Left lobe of liver (tissue), 2 donors: ENCODE measurements at regions not wholly inside any gene's neighbourhood (a gene's known extent, or its start where the extent isn't known, plus 50 kb on each side); places are given as distances from the start of the nearest gene placed in this dataset.

Experiments
- ATAC-seq: fragments of 200-7000 bp; cut with Tn5 transposase; one replicate; pipeline ENCODE4 v1.9.1; 2020; ENCODE audit warnings: mild to moderate bottlenecking, moderate library complexity
- DNase-seq: peaks from one replicate; pipeline ENCODE4 v3.0.0-alpha.2; 2020; ENCODE audit warnings: low spot score
- donor health status: DM: no; HTN: no; CAD: no; lungs with moderate emphysema.
- donor health status: DM: no; HTN: yes; CAD: no.

DNA sequence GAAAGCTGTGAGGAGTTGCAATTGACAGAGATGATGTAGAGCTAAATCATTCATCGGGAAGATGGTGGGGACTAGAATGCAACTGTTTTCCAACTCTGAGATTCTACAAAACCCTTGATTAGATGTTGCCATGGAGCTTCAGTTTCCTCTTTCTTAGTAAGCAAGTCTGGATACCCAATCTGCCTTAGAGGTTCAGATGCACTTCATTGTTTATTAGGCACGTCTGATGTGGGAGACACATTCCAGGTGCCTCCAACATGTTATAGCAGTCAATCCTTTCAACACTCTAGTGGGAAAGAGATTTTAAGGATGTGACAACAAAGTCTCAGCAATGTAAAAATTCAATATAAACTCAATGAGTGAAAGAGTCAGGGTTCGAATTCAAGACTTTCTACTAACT, 291.3 kb upstream of the PHYHIPL start:
- no peak for DNase-seq
- ATAC-seq, result no peak

DNA sequence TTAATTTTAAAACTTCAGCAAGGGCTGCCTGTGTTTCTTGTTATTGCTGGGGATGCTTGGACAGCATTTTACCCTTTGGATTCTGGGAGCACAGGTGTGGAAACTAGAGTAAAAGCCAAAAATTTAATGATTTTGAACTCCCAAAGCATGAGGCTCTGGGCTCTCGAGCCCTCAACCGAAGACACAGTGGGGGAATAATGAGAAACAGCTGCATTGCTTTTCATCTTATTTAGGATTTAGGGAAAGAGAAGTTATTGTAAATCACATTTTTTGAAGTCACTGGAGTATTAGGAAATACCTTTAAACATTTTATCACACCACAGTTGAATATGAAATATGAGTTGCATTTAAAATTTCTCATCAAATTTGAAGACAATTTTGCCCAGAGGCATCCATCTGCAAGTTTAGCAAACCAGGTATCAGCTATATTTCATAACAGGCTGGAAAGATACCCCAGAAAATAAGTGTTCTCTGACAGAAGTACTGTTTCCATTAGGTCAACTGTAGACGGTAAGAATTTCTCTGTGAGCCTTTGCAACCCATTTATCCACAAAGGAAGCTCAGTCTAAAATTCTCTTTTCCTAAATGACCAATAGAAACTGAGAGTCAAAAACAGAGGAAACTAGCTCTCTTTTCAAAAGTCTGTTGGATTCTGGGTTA, 290.6 kb upstream of the PHYHIPL start:
- no peak for DNase-seq
- no peak for ATAC-seq

DNA sequence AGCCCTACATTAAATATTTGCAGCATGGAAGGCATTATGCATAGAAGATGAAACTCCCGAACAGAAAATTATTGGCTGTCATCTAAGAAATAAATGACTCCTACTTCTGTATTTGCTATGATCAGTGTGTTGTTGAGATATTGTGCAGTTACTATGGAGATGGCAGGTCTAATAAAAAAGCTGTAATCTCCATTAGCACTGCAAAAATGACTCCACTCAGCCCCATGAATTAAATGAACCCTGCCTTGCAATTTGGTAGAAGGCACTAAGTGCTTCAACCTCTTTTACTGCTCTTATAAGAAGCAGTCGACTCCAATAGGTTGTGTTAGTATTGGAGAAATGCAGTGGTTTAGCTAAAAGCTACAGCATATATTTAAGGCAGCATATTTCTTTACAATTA, 290.0 kb upstream of the PHYHIPL start:
- no peak for ATAC-seq
- no peak for DNase-seq

DNA sequence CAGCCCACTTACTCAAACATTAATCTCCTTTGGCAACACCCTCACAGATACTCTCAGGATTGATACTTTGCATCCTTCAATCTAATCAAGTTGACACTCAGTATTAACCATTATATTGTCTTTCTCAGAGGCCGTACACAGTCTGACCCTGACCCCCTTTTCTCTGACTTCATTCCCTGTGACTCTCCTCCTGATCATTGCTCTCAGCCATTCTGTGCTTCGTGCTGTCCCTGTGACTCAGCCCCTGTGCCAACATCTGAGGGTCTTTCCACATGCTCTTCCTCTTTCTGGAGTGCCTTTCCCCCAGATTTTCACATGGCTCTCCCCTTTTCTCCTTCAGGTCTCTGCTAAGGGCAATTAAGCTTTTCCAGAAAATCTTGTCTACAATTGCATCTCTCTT, 289.0 kb upstream of the PHYHIPL start:
- ATAC-seq (no peak), DNase-seq (no peak)

DNA sequence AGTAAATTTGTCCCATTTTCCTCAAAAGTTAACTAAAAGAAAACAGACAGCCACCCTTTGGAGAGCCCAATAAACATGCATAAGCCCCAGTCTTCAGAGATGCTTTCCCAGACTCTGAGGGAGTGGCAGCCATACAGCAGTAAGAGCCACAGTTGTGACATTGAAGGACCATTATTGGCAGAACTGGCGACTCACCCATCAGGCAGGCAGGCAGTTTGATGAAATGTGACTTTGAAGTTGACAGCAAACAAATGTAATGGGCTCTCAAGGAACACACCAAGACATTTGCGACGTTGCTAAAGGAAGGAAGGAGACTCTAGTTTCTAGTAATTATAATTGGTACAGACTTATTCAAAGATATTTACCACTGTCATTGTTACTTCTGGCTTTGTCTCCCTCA, 287.5 kb upstream of the PHYHIPL start:
- DNase-seq, result no peak
- ATAC-seq, result no peak

DNA sequence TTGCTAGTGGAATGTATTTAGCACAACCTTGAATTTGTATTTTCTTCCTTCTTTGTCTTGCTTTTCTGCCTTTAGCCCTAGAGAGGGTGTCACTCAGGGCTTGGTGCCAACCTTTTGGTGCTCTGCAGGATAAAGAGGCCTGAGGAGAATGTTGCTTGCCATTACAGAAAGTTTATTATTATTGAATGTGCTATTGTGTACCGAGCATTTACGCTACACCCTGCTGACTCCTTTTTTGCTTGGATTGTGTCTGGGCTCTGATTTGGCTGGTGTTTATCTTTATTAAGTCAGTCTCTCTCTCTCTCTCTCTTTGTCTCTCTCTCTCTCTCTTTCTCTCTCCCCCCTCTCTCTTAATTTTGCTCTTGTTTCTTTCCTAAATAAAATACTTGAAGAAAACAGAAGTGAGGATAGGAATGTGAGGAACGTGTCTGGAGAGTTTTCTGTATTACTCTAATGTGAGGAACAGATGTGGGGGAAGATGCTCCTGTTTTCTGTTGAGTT, 284.4 kb upstream of the PHYHIPL start:
- DNase-seq (no peak), ATAC-seq (no peak)

DNA sequence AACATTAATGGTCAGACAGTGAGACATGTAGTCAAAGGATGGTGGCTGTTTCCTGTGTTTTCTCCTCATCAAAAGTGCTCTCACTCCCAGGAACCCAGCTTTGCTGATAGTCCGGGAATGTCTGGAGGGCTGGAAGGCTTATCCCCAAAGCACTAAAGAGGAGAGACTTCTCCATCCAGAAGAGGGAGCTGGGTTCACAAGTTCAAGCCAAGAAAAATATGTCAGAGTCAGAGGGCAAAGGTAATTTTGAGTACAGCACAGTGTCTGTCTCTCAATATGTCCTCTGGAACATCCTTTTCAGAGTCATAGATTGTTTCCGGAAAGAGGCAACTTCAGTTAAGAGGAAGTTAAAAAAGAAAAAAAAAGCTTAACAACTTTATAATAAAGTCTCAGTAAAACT, 281.5 kb upstream of the PHYHIPL start:
- ATAC-seq (peak; percentile 80), DNase-seq (no peak)

DNA sequence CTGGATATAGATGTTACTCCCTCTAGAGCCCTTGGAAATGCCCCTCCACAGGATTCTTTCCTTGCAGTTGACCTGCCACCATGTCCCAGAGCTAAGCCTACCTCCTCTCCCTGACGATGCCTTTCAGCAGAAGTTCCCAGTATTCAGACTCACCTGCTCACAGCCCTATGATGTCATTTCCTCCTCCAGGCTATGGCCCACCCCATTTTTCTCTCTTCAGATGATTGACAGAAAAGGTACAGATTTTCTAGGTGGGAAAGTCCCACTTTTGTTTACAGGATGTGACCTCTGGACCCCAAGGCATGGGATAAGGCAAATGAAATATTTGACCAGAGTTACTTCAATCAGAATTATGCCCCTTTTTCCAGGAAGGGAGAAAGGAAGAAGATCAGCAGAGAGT, 280.2 kb upstream of the PHYHIPL start:
- ATAC-seq, result no peak

DNA sequence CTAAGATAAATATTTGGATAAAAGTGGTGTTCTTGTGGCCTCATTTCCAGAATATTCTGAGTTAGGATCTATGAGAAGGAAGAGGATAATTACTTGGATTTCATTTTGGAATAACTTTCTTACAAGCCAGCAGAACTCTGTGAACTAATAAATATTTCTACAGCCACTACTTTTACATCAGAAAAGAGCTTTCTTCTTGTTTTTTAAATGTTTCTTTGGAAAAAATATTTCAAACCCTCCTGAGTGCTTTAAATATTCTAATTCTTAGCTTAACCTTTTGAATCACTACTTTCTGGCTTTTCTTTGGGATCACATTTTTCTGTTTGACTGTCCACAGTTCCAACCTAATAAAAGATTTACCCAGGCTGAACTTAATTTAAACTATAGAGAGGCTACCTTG, 279.2 kb upstream of the PHYHIPL start:
- DNase-seq, result no peak
- no peak for ATAC-seq

More for the DNA sequence above, 280.2 kb upstream of the PHYHIPL start:
- DNase-seq, result no peak

DNA sequence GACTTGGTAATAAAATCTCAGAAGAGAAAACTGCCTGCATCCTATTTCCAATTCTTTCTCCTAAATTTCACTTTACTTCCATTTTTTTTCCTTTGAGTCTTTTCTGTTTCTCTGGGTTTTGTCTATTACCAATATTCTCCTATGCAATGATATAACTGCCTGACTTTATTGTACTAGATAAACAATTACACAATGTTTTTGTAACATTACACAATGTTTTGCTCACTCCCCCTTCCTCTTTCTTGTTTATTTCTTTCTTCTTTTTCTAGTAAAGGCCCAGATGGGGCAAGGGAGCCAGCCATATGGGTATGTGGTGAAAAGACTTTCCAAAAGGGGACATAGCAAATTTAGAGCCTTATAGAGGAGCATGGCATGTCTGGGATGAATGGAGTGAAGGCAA, 278.7 kb upstream of the PHYHIPL start:
- peak; percentile 23 for ATAC-seq
- no peak for DNase-seq

DNA sequence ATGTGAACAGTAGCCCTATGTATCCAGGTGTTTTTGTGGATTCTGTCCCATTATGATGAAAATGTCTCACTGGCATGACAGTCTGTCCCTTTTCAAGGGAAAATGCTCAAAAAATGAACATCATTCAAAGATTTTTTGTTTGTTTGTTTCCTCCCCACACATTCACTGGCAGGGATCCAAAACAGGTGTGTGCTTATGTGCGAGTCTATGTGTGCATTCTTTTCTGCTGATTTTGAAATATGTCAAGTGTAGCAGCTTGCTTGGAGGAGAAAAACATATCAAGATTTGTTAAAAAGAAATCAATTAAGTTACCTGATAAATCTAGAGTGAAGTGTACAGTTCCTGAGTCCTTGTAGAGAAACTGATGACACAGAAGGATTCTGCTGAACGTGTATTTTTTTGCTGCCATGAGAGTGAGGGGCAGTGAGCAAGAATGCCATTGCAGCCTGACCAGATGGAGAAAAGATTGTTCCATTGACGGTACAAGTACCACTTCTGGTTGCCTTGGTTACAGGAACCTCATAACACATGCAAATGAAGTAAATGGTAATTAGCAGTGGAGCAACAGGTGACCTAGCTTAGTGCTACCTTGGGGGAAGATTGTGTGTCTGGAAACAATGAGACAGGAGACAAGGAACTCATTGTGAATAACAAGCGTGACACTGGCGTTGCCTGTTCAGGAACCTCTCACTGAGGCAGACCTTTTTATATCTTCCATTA, 277.4 kb upstream of the PHYHIPL start:
- ATAC-seq (no peak), DNase-seq (no peak)

DNA sequence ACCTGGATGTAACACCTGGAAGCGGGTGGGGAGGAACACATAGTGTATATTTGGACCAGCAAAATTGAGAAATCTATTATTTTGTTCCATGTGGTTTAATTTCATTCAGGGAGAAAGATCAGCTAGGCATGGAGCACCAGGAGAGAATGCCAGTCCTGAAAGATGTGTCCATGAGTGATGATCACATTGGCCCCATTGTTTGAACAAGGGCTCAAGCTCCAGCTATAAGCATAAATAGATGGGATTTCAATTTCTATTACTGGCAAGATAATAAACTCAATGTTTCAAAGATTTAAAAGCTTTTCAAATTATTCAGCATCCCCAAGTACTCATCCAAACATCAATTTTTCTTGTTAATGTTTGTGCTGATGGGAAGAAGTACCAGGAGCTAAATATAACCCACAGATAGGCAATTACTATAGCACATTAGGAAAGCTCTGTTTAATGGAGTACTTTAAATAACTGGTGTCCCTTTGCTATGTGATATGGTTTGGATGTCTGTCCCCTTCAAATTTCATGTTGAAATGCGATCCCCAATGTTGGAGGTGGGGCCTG, 275.3 kb upstream of the PHYHIPL start:
- no peak for DNase-seq
- no peak for ATAC-seq

DNA sequence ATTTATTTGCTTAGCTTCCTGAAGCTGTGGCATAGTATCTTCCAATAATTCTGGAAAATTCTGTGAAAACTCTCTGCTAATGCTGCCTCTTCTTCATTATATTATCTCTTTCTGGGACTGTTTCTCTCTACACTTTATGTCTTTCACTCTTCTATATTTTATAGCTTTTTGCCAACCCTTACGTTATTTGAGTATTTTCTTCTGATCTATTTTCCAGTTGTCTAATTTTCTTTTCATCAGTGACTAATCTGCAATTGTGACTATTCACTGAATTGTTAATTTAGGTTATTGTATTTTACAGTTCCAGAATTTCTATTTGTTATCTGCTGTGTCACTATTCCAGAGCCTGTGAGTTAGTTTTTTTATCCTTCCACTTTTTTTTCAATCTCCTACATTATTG, 273.4 kb upstream of the PHYHIPL start:
- no peak for DNase-seq
- no peak for ATAC-seq

DNA sequence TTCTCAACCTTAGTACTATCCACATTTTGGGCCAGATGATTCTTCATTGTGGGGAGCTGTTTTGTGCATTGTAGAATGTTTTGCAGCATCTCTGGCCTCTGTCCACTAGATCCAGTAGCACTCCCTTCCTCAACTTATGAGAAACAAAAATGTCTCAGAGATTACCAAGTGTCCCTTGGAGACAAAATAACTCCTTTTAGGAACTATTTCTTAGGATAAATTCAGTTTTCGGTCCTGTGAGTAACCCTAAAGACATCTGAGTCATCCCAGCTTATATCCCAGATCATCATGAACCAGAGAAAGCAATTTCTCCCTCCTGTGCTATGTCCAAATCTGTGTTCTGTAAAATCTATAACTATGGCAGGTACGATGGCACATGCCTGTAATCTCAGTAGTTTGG, 266.6 kb upstream of the PHYHIPL start:
- DNase-seq (no peak), ATAC-seq (no peak)

DNA sequence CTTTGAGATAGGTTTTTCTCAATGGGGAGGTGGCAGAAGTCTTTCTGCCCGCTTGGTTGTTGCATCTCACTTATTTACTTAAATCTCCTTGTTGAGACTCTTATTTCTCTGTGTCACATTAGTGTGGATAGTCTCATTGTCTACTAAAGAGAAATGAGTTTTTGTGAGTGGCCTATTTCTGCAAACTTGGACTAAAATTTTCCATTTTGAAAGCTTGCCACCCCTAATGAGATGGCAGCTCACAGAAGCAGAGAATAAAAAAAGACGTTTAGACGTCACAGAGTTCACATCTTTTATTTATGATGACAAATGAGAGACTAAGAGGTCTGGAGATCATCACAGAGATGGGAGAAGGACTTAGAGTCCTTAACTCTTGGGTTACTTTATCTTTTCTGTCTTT, 262.7 kb upstream of the PHYHIPL start:
- DNase-seq (no peak), ATAC-seq (no peak)

DNA sequence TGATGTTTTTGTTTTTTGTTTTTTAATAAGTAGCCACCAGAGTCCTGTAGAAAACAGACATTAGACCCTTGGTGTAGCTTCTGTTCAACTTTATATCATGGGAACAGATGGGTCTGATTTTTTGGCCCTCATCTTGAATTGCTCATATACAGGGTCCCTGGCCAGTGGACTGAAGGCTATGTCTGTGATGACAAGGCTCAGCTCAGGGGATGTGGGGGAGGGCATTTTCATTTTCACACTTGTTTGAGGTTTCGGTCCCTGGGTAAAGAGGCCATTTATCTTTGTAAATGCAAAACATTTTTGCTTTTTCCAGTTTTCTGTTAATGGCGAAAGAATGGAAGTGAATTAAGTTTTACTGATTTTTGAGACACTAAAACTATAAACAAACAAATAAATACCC, 257.6 kb upstream of the PHYHIPL start:
- ATAC-seq, result no peak
- DNase-seq, result no peak

DNA sequence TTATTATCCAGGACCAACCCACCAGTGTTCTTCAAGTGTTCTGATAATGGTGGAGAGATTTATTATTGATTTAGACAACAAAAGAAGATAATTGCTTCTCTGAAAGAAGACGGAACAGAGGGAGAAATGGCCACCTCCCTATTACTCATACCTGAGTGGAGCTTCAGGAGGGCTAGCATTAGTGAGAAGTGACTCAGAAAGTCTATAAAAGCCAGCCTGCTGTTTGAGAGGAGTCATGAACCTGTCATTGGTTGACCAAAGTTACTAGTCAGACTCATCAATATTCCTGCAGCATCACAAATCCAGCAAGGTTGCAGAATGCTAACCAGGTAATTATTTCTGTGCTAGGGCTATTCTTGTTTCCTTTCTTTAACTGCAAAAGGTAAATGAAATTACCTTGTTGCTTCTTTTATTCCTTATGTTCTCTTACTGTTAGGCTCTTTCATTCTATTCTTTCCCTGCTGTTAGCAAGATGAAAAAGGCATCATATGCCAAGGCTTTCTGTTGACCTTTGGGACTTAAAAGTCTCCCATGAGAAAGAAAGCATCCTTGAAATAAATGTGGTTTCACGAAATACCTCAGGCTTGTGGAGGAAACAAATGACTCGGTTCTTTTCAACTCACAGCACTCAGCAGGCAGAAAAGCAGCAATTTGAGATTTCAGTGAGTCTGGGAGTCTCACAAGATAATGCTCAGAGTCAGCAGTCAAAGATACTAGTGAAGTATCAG, 256.4 kb upstream of the PHYHIPL start:
- no peak for DNase-seq
- no peak for ATAC-seq

DNA sequence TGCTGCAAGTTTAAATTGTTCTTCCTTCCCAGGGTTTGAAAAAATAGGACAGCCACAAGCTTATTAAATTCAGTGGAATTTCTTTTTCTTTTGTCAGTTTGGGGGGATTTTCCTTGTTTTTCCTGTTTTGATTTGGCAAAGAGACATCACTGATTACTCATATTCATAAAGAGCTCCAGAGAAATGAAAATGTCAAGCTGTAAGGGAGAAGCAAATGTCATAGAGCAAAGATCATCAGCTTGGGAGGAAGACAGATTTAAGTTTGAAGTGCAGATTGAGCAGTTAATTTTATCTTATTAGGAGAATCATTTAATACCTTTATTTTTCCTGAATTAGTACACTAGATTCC, 255.8 kb upstream of the PHYHIPL start:
- ATAC-seq, result no peak
- no peak for DNase-seq

DNA sequence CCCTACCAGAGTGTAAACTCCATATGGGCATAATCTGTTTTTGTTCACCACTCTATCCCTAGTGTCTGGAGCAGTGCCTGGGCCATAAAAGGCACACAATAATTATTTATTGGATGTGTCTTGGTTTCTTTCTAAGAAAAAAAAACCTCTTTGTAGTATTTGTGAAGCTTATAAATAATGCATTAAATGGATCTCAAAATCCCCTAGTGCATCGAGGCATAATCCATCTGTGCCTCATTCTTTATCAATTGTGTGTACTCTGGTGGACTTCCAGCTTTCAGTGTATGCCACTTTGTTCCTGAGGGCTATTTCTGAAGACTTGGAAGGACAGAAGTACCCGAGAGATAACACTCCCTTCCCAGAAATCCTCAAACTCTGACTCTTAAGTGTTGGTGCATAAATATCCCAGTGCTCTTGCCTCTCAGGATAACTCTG, 255.0 kb upstream of the PHYHIPL start:
- ATAC-seq, result no peak
- no peak for DNase-seq

DNA sequence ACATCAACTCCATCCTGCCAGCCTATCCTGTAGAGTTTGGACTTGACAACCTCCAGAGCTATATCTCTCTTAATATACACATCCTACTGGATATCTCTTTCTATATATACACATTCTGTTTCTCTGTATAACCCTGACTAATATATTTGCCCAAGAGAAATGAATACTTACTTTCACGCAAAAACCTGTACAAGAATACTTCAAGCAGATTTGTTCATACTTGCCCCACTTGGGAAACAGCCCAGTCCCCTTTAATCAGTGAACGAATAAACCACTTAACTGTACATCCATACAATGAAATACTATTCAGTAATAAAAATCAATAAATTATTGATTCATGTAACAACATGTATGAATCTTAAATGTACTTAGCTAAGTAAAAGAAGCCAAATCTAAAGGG, 251.1 kb upstream of the PHYHIPL start:
- ATAC-seq (no peak), DNase-seq (no peak)

DNA sequence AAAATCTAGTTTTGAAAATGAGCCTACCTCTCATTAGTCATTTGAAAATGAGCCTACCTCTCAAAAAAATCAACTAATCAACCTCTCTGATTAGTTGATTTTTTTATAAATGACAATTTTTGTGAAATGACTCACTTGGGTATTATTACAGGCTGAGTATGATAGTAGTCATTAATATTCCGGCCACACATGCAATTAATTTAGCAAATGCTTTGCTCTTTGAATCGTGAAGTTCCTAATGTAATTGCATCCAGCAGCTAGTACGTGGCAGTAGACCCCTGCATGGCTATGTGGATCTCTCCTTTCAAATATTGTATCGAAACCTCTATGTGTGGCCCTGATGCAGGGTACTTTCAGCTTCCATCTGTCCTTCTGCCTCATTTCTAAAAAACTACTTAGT, 245.9 kb upstream of the PHYHIPL start:
- no peak for ATAC-seq
- no peak for DNase-seq

DNA sequence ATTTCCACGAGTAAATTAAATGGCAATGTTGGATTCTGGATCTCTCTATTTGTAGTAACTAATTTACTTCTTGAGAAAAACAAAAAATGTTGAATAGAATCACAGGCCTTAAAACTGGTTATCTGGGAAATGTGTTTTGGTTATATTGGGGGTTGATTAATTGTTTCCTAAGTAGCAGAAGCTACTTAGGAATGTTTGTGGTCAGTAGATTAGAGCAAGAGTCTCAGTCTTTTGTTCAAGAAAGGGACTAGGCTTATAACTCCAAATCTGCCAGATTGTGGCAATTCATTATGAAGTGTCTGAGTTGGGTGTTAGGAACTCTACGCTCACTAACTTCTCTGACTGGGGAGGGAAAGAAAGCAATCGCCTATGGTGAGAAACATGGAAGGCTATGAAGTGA, 244.3 kb upstream of the PHYHIPL start:
- ATAC-seq, result no peak
- DNase-seq, result no peak
